NT2/D1 (cell line): ENCODE measurements at regions not wholly inside any gene's neighbourhood (a gene's known extent, or its start where the extent isn't known, plus 50 kb on each side); places are given as distances from the start of the nearest gene placed in this dataset.

Source experiments
- DNase-seq: peaks from one replicate; pipeline ENCODE4 v3.0.0-alpha.2; 2011; ENCODE audit warnings: low read depth, low spot score
- H3K27me3 ChIP-seq: 2 replicates; pipeline ENCODE4 v1.6.0; 2011; ENCODE audit warnings: mild to moderate bottlenecking; ENCODE audit not compliant: insufficient read length, insufficient read depth
- H3K36me3 ChIP-seq: 2 replicates; pipeline ENCODE4 v1.6.1; 2011; ENCODE audit warnings: mild to moderate bottlenecking, low read length, mixed read lengths; ENCODE audit not compliant: insufficient read depth, insufficient read length
- H3K4me1 ChIP-seq: 2 replicates; pipeline ENCODE4 v1.5.1; 2011; ENCODE audit not compliant: insufficient read depth, insufficient read length
- H3K4me3 ChIP-seq: 2 replicates; pipeline ENCODE4 v1.5.1; 2011; ENCODE audit warnings: low read depth; ENCODE audit not compliant: insufficient read length
- H3K9ac ChIP-seq: 2 replicates; pipeline ENCODE4 v1.6.0; 2011; ENCODE audit warnings: low read depth; ENCODE audit not compliant: insufficient read length
- H3K9me3 ChIP-seq: 2 replicates; pipeline ENCODE4 v1.5.1; 2011; ENCODE audit warnings: mild to moderate bottlenecking, low read length; ENCODE audit not compliant: insufficient read depth
- SUZ12 ChIP-seq: IDR thresholded peaks from 2 replicates; pipeline ENCODE4 v1.6.1; 2011; ENCODE audit not compliant: insufficient read length, insufficient read depth; ENCODE audit errors: extremely low read depth
- YY1 ChIP-seq: IDR thresholded peaks from 2 replicates; pipeline ENCODE4 v1.6.1; 2011; ENCODE audit not compliant: insufficient read length, insufficient read depth
- ZNF274 ChIP-seq: IDR thresholded peaks from 2 replicates; pipeline ENCODE4 v1.6.1; 2011; ENCODE audit warnings: mild to moderate bottlenecking, low read depth, low read length

- Histone ChIP-seq H3K36me3 (no peaks in the 10 kb centered on the region), H3K9me3 (no peaks in the 10 kb centered on the region), H3K9ac (no peak overlapping the region), H3K4me3 (no peak overlapping the region), H3K27me3 (no peaks in the 10 kb centered on the region), H3K4me1 (no peaks in the 10 kb centered on the region)
- no peak for DNase-seq
- TF ChIP-seq ZNF274 (no peak), YY1 (no peak), SUZ12 (no peak)
Observed at GRCh38 chr4:153933915-153934687, 145.2 kb upstream of the SFRP2 start.

- no peak for TF ChIP-seq SUZ12
- no peak for TF ChIP-seq ZNF274
- no peak for TF ChIP-seq YY1
- no peaks in the 10 kb centered on the region for H3K9me3 ChIP-seq
- no peaks in the 10 kb centered on the region for H3K4me1 ChIP-seq
- no peak overlapping the region for H3K9ac ChIP-seq
- no peaks in the 10 kb centered on the region for H3K36me3 ChIP-seq
- no peak for DNase-seq
- no peaks in the 10 kb centered on the region for H3K27me3 ChIP-seq
- no peak overlapping the region for H3K4me3 ChIP-seq
Observed at GRCh38 chr4:153931804-153932203, 142.9 kb upstream of the SFRP2 start.

- no peak overlapping the region for H3K4me3 ChIP-seq
- H3K27me3 ChIP-seq: no peaks in the 10 kb centered on the region
- no peaks in the 10 kb centered on the region for H3K9me3 ChIP-seq
- H3K36me3 ChIP-seq: no peaks in the 10 kb centered on the region
- no peak overlapping the region for H3K9ac ChIP-seq
- H3K4me1 ChIP-seq: no peaks in the 10 kb centered on the region
- no peak for DNase-seq
- TF ChIP-seq ZNF274 (no peak), SUZ12 (no peak)
Observed at GRCh38 chr4:153929675-153930074, 140.8 kb upstream of the SFRP2 start.

GRCh38 chr4:153927451-153927850 lies 138.6 kb upstream of the SFRP2 start:
- Histone ChIP-seq H3K27me3 (no peaks in the 10 kb centered on the region), H3K4me3 (no peak overlapping the region), H3K4me1 (no peaks in the 10 kb centered on the region), H3K9me3 (no peaks in the 10 kb centered on the region), H3K9ac (no peak overlapping the region), H3K36me3 (no peaks in the 10 kb centered on the region)
- no peak for TF ChIP-seq SUZ12
- TF ChIP-seq ZNF274: no peak
- no peak for TF ChIP-seq YY1
- DNase-seq: no peak

GRCh38 chr4:153922148-153922547 lies 133.3 kb upstream of the SFRP2 start:
- Histone ChIP-seq H3K9me3 (no peaks in the 10 kb centered on the region), H3K36me3 (no peaks in the 10 kb centered on the region), H3K9ac (no peak overlapping the region), H3K4me1 (no peaks in the 10 kb centered on the region), H3K27me3 (no peaks in the 10 kb centered on the region), H3K4me3 (no peak overlapping the region)
- TF ChIP-seq ZNF274 (no peak), YY1 (no peak), SUZ12 (no peak)
- DNase-seq: no peak

GRCh38 chr4:153919667-153920066 lies 130.8 kb upstream of the SFRP2 start:
- no peaks in the 10 kb centered on the region for H3K4me1 ChIP-seq
- no peak overlapping the region for H3K4me3 ChIP-seq
- H3K9ac ChIP-seq: no peak overlapping the region
- no peaks in the 10 kb centered on the region for H3K27me3 ChIP-seq
- H3K36me3 ChIP-seq: no peaks in the 10 kb centered on the region
- TF ChIP-seq YY1 (no peak), SUZ12 (no peak), ZNF274 (no peak)
- H3K9me3 ChIP-seq: no peaks in the 10 kb centered on the region
- DNase-seq: no peak

GRCh38 chr4:153916273-153916755 lies 127.4 kb upstream of the SFRP2 start:
- H3K36me3 ChIP-seq: no peaks in the 10 kb centered on the region
- H3K9me3 ChIP-seq: no peaks in the 10 kb centered on the region
- no peak for TF ChIP-seq SUZ12
- TF ChIP-seq ZNF274: no peak
- TF ChIP-seq YY1: no peak
- DNase-seq: no peak
- H3K27me3 ChIP-seq: no peaks in the 10 kb centered on the region
- H3K4me3 ChIP-seq: no peak overlapping the region
- no peaks in the 10 kb centered on the region for H3K4me1 ChIP-seq
- H3K9ac ChIP-seq: no peak overlapping the region
